Omental fat pad (tissue), 3 donors: ENCODE measurements at regions not wholly inside any gene's neighbourhood (a gene's known extent, or its start where the extent isn't known, plus 50 kb on each side); places are given as distances from the start of the nearest gene placed in this dataset.

Experiments
- ATAC-seq: fragments of 150-250 bp; one replicate; pipeline ENCODE4 v1.9.1; 2016; ENCODE audit warnings: mild to moderate bottlenecking, moderate library complexity; ENCODE audit not compliant: low FRiP score
- DNase-seq: peaks from one replicate; pipeline ENCODE4 v3.0.0-alpha.2; 2019; ENCODE audit warnings: low spot score
- CTCF ChIP-seq, 3 donors: fragments of 450-650 bp; IDR thresholded peaks; one replicate each; pipeline ENCODE4 v1.5.1; 2016 to 2017; ENCODE audit warnings: antibody characterized with exemption in 3 of 3, mild to moderate bottlenecking in 3 of 3, moderate library complexity in 2 of 3

GRCh38 chr1:63223426-63223825, 98.9 kb upstream of the FOXD3 start:
- ATAC-seq (no peak), DNase-seq (no peak)
- no peak for TF ChIP-seq CTCF (IDR thresholded peaks at IDR 0.05)

- ATAC-seq (no peak), DNase-seq (no peak)
- TF ChIP-seq CTCF (IDR thresholded peaks at IDR 0.05), result no peak
These were observed 91.6 kb upstream of the FOXD3 start for GRCh38 chr1:63230722-63231121.

- ATAC-seq (no peak), DNase-seq (no peak)
- no peak for TF ChIP-seq CTCF (IDR thresholded peaks at IDR 0.05)
These were observed 83.6 kb upstream of the FOXD3 start for GRCh38 chr1:63238721-63239120.

GRCh38 chr1:63245186-63245585, 77.2 kb upstream of the FOXD3 start:
- TF ChIP-seq CTCF (IDR thresholded peaks at IDR 0.05), result no peak
- no peak for DNase-seq
- ATAC-seq, result no peak

GRCh38 chr1:63248216-63248615, 74.2 kb upstream of the FOXD3 start:
- no peak for TF ChIP-seq CTCF (IDR thresholded peaks at IDR 0.05)
- ATAC-seq (no peak), DNase-seq (no peak)

GRCh38 chr1:63255153-63255552, 67.2 kb upstream of the FOXD3 start:
- no peak for ATAC-seq
- no peak for TF ChIP-seq CTCF (IDR thresholded peaks at IDR 0.05)
- no peak for DNase-seq

GRCh38 chr1:63261736-63262458, 60.5 kb upstream of the FOXD3 start:
- ATAC-seq (no peak), DNase-seq (no peak)
- no peak for TF ChIP-seq CTCF (IDR thresholded peaks at IDR 0.05)
